ENCODE measurements at regions not wholly inside any gene's neighbourhood (a gene's known extent, or its start where the extent isn't known, plus 50 kb on each side); places are given as distances from the start of the nearest gene placed in this dataset.
"Not testable (repeated sequence)": the region's sequence is repeated elsewhere in the genome, so short reads cannot be mapped to it uniquely, and the experiment has no call there.

DNA sequence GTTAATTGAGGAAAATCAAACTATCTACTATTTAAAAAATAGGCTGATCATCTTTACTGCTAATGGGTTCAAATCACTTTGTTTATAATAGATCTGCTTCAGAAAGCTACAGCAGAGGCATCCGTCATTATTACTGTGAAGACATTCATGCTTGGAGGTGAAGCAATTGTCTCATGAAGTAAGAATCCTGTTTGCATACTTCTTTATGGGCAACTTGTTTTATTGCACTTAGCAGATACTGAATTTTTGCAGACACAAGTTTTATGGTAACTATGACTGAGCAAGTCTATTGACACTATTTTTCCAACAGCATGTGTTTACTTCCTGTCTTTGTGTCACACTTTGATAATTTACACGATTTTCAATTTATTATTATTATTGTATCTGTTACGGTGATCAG lies 573.9 kb downstream of the RFPL4B start:
- no peak for FAIRE-seq

DNA sequence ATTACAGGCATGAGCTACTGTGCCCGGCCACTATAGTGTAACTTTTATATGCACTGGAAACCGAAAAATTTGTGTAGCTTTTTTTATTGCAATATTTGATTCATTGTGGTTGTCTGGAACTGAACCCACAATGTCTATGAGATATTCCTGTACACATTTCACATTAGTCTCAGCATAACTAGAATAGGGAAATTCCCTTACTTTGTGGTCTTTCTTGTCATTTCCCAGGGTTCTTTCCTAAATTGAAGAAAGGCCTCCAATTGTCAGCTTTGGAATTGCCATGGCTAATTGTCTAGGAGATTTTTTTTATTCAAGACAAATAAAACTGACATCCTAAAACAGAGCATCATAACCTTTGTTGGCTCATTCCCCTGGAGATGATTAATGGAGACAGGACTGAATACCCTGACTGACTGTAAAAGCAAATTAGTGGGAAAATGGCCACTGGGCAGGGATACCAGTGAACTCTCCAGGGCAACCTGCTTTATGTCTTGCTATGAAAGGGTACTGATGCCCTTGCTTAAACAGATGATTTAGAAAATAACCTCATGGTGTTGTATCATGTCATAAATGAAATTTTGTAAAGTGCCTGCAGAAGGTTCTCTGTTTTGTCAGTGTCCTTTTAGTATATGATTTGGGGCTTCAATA lies 576.9 kb downstream of the RFPL4B start:
- FAIRE-seq, result no peak

More for the DNA sequence above, 573.9 kb downstream of the RFPL4B start:
- no peak for DNase-seq (ENCODE audit: insufficient read length, low spot score)

DNA sequence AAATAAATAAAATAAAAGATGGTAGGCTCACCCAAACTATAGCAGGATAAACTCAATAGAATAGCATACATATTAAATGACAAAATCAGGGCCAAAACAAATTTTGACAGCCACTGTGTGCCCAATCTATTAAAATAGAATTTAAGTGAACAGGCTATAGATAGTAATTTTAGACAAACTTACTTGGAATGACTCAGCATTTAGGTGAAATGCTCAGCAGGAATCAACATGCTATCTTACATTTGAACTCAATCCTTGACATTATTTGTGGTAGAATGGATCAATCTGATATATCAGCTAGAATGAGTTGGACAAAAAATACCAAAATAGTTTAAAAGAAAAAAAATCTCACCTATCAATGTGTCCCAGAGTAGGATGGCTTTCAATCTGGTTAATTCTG lies 578.6 kb downstream of the RFPL4B start:
- no peak for FAIRE-seq

More for the DNA sequence above, 576.9 kb downstream of the RFPL4B start:
- DNase-seq (ENCODE audit: insufficient read length, low spot score), result no peak

DNA sequence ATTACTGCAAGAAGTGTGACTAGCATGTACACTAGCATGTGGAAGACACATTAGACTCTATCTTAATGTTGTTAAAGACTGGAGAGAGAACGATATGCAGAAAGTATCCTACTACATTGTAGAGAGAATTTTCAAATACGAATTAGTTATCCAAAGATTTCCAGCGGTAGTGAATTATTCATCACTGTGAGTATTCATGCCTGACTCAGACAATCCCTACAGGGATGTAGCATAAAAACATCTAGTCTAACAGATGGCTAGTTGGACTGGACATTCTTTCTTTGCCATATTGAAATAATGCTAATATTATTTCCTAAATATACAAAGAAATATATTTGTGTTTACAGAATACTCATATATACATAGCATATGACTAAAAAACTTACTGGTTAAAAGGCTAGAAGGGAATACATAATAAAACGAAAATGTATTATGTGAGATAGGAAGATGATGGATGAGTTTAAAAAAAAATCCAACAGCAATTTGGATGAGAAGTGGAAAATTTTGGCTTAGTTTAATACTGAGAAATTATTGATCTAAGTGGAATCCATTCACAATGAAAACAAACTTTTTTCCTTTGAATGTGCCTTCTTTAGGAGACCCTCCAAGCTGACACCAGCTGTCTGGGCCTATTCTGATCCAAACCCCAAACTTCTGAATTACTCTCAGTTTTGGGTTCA lies 580.7 kb downstream of the RFPL4B start:
- no peak for DNase-seq (ENCODE audit: insufficient read length, low spot score)
- FAIRE-seq, result no peak

More for the DNA sequence above, 578.6 kb downstream of the RFPL4B start:
- DNase-seq (ENCODE audit: insufficient read length, low spot score), result no peak

DNA sequence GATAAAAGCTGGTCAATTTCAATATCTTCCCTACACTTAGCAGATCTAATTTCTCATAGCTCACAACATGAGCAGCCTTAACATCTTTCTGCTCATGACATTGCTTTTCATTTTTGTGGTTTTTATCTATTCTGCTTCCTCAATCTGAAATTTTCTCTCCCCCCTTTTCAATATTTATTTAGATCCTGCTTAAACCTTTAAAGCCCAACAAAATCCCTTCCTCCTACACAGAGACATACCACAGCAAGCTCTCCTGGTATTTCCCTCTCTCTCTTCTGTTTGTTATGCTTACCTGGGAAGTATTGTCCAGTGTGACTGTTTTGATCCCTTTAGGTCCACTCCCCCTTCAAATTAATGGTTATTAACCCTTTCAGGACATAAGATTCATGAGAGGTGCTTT lies 582.5 kb downstream of the RFPL4B start:
- DNase-seq (ENCODE audit: insufficient read length, low spot score), result no peak
- no peak for FAIRE-seq

DNA sequence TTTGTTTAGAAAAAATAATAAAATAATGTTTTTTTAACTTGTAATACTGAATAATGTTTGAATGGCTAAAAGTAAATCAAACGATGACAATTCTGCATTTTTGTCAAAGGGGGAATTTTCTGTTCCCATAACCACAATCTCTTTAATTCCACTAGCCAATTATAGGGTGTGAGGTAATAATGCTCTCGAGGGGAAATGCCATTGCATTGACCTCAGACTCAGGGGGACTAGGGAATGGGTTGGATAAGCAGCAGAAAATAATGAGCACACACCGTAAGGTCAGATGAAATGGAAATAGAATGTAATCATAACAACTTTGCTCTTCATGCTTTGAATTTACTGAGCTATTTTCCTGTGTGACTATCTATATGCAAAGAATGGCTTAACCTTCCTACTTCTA lies 584.7 kb downstream of the RFPL4B start:
- FAIRE-seq (no peak), DNase-seq (ENCODE audit: insufficient read length, low spot score) (no peak)

DNA sequence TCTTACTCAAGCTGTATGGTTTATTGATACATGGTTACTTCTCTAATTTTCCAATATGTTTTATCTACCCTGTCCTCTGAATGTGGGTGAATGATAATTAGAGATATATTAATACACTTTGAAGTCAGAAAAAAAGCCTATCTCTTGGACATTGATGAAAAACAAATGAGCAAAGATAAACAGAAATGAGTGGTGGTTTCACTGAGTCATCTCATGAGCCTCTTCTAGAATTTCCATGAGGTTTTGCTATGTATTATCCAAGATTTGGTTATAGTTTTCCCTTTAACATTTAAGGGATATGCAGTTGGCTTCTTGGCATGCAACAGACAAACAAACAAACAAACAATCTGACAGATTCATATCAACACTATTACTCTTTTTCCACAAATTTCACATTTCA lies 586.8 kb downstream of the RFPL4B start:
- FAIRE-seq (no peak), DNase-seq (ENCODE audit: insufficient read length, low spot score) (no peak)

DNA sequence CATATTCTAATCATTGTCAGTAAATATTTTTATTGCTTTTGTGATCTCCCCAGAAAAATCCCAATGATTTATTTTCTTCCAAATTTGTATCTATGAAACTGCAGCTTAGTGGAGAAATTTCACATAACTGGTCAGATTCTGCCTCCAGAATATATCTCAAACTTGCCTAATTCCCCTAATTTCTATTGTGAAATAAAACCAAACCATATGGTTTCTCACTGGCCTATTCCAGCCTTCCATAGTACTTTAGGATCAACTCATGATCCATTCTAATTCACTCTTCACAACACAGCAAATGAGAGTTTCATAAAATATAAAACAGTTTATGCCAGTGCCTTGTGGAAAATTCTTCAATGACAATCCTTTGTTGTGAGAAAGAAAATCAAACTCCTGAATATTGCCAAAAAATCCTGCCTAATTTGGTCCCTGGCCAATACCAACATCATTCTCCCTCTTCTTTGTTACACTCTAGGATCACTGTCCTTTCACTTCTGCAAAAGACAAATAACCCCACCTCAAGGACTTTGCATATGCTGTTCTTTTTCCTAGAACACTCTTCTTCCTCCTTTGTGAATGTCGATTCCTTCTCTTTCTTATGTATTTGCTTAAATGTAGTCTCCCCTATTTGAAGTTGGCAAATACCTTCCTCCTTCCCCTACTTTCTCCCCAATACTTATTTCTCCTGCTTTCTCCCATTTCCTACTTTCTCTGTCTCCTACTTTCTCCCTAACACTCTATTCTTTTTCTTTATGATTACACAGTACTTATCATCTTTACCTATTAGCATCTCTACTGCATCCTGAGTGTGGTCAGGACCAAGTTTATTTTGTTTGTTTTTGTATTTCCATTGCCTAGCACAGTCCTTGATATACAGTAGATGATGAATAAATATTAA lies 587.5 kb downstream of the RFPL4B start:
- FAIRE-seq, result no peak
- no peak for DNase-seq (ENCODE audit: insufficient read length, low spot score)

DNA sequence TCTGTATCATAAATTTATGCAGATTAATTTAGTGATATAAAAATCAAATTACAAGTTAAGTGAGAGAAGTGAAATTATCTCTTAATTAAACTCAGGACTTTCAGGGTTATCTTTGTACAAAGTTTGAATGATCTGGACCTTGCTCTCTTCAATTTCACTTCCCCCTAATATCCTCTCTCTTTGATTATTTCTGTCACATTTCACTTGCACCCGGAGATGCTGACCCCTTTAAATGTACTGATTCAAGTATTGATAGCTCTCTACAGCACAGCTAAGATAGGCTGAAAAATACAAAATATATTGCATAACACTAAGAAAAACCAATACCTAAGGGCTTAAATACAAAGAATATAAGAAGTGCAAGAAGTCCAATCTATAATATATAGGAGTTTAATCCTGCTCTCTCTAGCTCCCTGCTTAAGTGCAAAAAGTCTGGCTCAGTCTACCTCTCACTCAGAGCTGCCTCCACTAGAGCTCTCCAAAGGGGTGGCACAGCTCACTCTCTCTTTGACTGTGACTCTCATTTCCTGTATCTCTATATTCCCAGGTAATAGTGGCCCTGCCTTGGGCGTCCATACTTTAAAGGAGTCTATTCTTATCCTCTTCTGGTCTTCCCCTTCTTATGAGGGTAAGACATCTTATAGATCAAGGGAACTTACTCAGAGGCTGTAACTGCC lies 588.4 kb downstream of the RFPL4B start:
- FAIRE-seq (no peak), DNase-seq (ENCODE audit: insufficient read length, low spot score) (no peak)

DNA sequence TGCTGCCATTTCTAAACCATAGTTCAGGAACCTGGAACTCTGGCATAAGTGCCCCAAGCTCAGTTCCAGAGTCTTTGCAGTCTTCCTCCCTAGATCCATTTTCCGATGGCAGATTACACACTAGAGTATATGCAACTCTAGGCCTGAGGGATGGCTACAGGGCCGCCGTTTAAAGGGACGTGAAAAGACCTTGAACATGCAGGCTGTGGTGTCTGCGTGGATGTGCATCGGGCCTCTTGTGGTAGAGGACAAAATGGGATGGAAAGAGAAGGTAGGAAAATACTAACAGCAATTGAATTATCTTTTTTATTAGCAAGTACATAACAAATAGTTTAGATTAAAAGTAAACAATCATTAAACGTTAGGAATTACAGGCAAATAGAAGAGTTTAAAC lies 588.9 kb downstream of the RFPL4B start:
- DNase-seq (ENCODE audit: insufficient read length, low spot score) (no peak), FAIRE-seq (no peak)

DNA sequence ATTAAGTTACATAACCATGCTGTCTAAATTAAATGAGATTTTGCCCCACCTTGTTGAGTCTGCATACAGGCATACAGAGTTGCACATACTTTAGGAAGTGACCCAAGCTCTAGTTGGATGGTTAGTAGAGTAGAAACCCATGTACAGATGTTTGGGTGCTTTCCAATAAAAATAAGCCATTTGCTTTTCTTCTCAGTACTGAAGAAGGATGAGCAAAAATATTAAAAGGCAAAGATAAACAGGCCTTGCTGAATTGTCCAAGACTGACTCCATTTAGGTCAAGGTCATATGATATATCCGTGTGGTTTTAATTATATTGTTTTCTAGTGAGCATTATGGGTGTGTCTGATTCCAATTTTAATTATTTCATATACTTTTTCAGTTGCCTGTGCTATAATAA lies 589.4 kb downstream of the RFPL4B start:
- FAIRE-seq, result no peak
- no peak for DNase-seq (ENCODE audit: insufficient read length, low spot score)

DNA sequence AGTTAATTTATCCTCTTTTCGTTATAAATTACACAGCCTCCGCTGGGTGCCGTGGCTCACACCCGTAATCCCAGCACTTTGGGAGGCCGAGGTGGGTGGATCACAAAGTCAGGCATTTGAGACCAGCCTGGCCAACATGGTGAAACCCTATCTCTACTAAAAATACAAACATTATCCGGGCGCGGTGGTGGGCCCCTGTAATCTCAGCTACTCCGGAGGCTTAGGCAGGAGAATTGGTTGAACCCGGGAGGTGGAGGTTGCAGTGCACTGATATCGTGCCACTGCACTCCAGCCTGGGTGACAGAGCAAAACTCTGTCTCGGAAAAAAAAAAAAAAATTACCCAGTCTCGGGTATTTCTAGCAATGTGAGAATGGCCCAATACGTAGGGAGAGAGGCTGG lies 590.6 kb downstream of the RFPL4B start:
- not testable (repeated sequence) for FAIRE-seq; DNase-seq (ENCODE audit: insufficient read length, low spot score)

DNA sequence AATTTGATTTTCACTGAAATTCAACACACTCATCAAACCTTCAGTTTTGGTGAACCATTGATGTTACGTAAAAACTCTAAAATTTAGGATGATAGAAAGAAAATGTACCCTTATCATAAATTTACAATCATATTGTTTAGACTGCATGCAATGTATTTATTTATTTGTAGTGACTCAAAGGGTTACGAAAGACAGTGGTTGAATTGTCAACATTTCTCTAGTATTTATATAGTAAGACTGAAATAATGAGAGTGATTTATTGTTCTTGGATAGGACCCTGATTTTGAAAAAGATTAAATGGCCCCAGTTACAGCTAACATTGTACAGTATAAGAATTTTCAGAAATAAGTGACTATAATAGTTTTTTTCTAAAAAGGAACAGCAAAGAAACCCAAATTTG lies 591.5 kb downstream of the RFPL4B start:
- no peak for DNase-seq (ENCODE audit: insufficient read length, low spot score)
- no peak for FAIRE-seq

DNA sequence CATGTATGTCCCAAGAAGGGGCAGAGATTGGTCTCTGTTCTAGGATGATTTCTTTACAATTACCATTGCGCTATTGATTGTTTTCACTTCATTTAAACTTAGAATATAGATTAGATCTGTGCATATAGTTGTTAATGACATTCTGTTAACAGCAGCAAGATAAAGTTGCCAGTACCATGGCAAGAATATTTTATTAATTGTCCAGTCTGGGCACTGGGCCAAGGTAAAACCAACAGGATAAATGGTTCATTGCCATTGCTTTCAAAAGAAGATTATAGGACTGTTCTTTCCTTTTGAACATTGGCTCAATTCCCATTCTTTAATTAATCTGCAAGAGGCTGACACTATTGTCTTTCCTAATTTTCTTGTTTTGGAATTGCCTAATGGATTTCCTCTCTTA lies 592.4 kb downstream of the RFPL4B start:
- DNase-seq (ENCODE audit: insufficient read length, low spot score), result no peak
- no peak for FAIRE-seq

DNA sequence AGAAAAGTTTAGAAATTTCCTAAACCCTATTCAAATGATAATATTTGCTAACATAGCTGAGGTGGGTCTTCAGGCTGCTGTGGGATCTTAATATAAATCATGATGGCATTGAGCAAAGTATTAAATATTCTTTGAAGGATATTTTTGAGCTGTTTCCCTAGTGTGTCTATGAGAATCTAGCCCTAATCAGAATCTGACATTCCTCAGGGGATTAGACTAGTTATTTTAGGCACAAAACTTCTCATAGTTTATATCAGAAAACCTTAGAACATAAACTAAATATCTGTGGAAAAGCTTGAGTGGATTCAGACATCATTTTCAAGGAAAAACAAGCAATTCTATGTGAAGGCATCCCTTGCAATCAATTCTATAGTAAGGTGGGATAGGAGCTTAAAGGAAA lies 594.5 kb downstream of the RFPL4B start:
- no peak for FAIRE-seq
- DNase-seq (ENCODE audit: insufficient read length, low spot score), result no peak

DNA sequence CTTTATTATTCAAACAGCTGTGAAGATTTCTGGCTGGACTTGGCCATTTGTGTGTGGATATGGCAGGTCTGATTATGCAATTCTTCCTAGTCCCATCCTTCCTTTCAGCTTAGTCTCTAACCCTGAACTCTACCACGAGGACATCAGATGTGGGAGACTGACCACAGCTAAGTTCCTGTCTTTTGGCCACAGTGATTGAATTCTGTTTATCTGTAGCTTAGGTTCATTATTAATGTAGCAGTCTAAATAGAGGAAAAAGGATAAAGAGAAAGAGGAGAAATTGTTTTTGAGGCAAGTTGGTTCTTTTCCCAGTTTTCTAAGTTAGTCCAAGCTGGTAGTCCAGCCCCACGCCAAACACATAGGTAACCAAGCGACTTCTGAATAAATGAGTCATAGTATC lies 598.9 kb downstream of the RFPL4B start:
- no peak for FAIRE-seq
- DNase-seq (ENCODE audit: insufficient read length, low spot score), result no peak

DNA sequence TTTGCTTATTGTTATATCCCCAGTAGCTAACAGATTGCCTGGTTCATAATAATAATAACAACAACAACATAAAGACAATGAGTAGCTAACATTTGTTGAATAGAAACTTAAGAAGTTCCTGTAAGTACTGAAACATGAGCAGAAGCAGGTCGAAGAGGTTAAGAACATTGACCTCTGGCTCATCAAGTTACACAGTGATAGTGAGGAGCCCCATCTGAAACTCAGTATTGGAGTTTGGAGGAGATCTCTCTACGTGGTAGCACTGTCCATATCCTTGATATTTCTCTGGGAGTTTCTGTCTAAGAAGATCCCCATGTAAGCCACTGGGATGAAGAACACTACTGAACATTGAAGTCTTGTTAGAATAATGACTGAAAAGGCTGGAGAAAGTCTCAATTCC lies 600.4 kb downstream of the RFPL4B start:
- DNase-seq (ENCODE audit: insufficient read length, low spot score) (no peak), FAIRE-seq (no peak)

DNA sequence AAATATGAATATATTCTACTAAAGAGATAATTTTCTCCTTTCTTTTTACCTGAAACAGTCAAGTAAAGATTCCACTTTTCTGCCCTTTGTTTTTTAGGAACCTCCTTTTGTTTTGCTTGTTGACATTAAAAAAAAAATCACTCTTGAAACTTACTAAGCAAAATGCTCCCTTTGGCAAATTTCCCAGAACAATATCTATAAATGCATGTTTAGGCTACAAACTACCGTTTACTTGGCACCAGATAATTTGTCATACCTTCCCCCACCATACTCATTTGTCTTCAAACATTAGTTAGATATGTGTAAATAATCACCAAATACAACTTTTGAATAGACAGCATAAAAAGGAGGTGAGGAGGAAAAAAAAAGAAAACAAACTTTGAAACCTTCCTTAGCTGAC lies 604.7 kb downstream of the RFPL4B start:
- FAIRE-seq, result no peak
- DNase-seq (ENCODE audit: insufficient read length, low spot score), result no peak

DNA sequence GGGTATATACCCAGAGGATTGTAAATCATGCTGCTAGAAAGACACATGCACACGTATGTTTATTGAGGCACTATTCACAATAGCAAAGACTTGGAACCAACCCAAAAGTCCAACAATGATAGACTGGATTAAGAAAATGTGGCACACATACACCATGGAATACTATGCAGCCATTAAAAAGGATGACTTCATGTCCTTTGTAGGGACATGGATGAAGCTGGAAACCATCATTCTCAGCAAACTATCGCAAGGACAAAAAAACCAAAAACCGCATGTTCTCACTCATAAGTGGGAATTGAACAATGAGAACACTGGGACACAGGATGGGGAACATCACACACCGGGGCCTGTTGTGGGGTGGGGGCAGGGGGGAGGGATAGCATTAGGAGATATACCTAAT lies 608.6 kb downstream of the RFPL4B start:
- DNase-seq (ENCODE audit: insufficient read length, low spot score); FAIRE-seq: not testable (repeated sequence)

DNA sequence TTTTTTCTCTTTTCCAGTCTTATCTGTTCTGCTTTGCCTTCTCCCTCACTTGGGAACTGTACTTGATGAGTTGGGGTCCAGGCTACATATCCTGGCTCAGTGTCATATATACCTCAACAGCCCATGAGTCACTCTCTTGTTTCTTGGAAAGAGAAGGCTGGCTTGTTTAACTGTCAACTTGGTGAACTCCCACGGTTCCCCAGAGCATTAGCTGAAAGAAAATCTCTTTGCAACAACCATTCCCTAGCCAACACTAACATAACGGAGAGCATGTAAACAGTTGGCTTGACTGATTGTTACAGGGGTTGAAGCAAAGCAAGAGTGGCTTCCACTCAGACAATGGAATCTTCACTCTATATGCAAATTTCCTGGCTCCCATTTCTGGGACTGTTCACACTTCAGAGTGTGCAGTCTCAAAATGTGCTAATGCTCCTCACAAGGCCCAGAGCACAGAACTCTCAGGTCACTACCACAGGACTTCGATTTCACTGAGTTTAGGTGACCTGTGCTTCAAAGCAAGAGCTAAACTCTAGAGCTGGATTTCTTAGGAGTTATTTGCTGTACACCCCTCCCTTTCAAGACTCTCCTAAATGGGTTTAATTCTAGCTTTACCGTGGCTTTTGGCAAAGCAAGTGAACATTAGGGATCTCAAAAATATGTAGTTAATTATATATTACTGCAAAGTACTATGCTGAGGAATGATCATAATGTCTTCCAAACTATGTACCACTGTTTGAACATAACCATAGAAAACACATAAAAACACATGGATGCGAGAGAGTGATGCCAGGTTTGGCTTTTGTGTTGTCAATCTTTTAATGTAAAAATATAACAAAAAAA lies 609.8 kb downstream of the RFPL4B start:
- DNase-seq (ENCODE audit: insufficient read length, low spot score), result no peak
- FAIRE-seq, result no peak

Measured in GM19239 (cell line).